ENCODE measurements at regions not wholly inside any gene's neighbourhood (a gene's known extent, or its start where the extent isn't known, plus 50 kb on each side); places are given as distances from the start of the nearest gene placed in this dataset.

GRCh38 chr7:10703059-10703458 is 270.6 kb upstream of the PHF14 start:
- ATAC-seq = no peak
- no peak for TF ChIP-seq EP300 (IDR thresholded peaks at IDR 0.05)
- TF ChIP-seq POLR2A (IDR thresholded peaks at IDR 0.05) = no peak
- TF ChIP-seq POLR2AphosphoS5 (IDR thresholded peaks at IDR 0.05) = no peak
- no peak for TF ChIP-seq CTCF (IDR thresholded peaks at IDR 0.05)
- Histone ChIP-seq H3K4me1 (no peaks in the 10 kb centered on the region), H3K9me3 (peaks cover 0 to 11% (median 0%) of the 10 kb centered on the region in 3 donors), H3K27ac (no peak overlapping the region), H3K36me3 (no peaks in the 10 kb centered on the region), H3K27me3 (no peaks in the 10 kb centered on the region), H3K4me3 (no peak overlapping the region)
- 73 to 86% methylated on average over 3 of the region's 3 CpGs for WGBS, 2 donors (ENCODE audit: low coverage in 1 of 2)

GRCh38 chr7:10703981-10704380 is 269.7 kb upstream of the PHF14 start:
- ATAC-seq = no peak

GRCh38 chr7:10704653-10705052 is 269.0 kb upstream of the PHF14 start:
- H3K27ac ChIP-seq = no peak overlapping the region
- H3K27me3 ChIP-seq = no peaks in the 10 kb centered on the region
- H3K4me3 ChIP-seq = no peak overlapping the region
- WGBS, 2 donors (ENCODE audit: low coverage in 1 of 2) = 92 to 98% methylated on average over 4 of the region's 4 CpGs
- no peak for ATAC-seq
- TF ChIP-seq POLR2AphosphoS5 (IDR thresholded peaks at IDR 0.05) (no peak), EP300 (IDR thresholded peaks at IDR 0.05) (no peak), CTCF (IDR thresholded peaks at IDR 0.05) (no peak), POLR2A (IDR thresholded peaks at IDR 0.05) (no peak)
- peaks cover 0 to 11% (median 0%) of the 10 kb centered on the region in 3 donors for H3K9me3 ChIP-seq
- no peaks in the 10 kb centered on the region for H3K36me3 ChIP-seq
- H3K4me1 ChIP-seq = no peaks in the 10 kb centered on the region

More at GRCh38 chr7:10703981-10704380, 269.7 kb upstream of the PHF14 start:
- no peaks in the 10 kb centered on the region for H3K4me1 ChIP-seq
- H3K4me3 ChIP-seq = no peak overlapping the region
- H3K9me3 ChIP-seq = peaks cover 0 to 11% (median 0%) of the 10 kb centered on the region in 3 donors
- no peak for TF ChIP-seq POLR2AphosphoS5 (IDR thresholded peaks at IDR 0.05)
- H3K27ac ChIP-seq = no peak overlapping the region
- WGBS, 2 donors (ENCODE audit: low coverage in 1 of 2) = 89 to 94% methylated on average over 1 of the region's 1 CpG
- H3K27me3 ChIP-seq = no peaks in the 10 kb centered on the region
- H3K36me3 ChIP-seq = no peaks in the 10 kb centered on the region

GRCh38 chr7:10706875-10707493 is 266.7 kb upstream of the PHF14 start:
- H3K27ac ChIP-seq = no peak overlapping the region
- no peaks in the 10 kb centered on the region for H3K27me3 ChIP-seq
- WGBS, 2 donors (ENCODE audit: low coverage in 1 of 2) = 81 to 90% methylated on average over 2 to 3 of the region's 3 CpGs
- no peaks in the 10 kb centered on the region for H3K9me3 ChIP-seq
- no peaks in the 10 kb centered on the region for H3K36me3 ChIP-seq
- H3K4me1 ChIP-seq = no peaks in the 10 kb centered on the region
- TF ChIP-seq POLR2AphosphoS5 (IDR thresholded peaks at IDR 0.05) (no peak), CTCF (IDR thresholded peaks at IDR 0.05) (no peak), EP300 (IDR thresholded peaks at IDR 0.05) (no peak), POLR2A (IDR thresholded peaks at IDR 0.05) (no peak)
- ATAC-seq = no peak
- H3K4me3 ChIP-seq = no peak overlapping the region

GRCh38 chr7:10707519-10707918 is 266.2 kb upstream of the PHF14 start:
- Histone ChIP-seq H3K27ac (no peak overlapping the region), H3K4me3 (no peak overlapping the region), H3K9me3 (no peaks in the 10 kb centered on the region), H3K36me3 (no peaks in the 10 kb centered on the region), H3K4me1 (no peaks in the 10 kb centered on the region), H3K27me3 (no peaks in the 10 kb centered on the region)
- no peak for ATAC-seq
- no peak for TF ChIP-seq POLR2AphosphoS5 (IDR thresholded peaks at IDR 0.05)
- no peak for TF ChIP-seq CTCF (IDR thresholded peaks at IDR 0.05)
- TF ChIP-seq EP300 (IDR thresholded peaks at IDR 0.05) = no peak
- no peak for TF ChIP-seq POLR2A (IDR thresholded peaks at IDR 0.05)
- WGBS, 2 donors (ENCODE audit: low coverage in 1 of 2) = 67 to 92% methylated on average over 1 of the region's 1 CpG
